Anterior cingulate cortex (tissue), 58 donors: ENCODE measurements at regions not wholly inside any gene's neighbourhood (a gene's known extent, or its start where the extent isn't known, plus 50 kb on each side); places are given as distances from the start of the nearest gene placed in this dataset.
"Not testable (repeated sequence)": the region's sequence is repeated elsewhere in the genome, so short reads cannot be mapped to it uniquely, and the experiment has no call there.

Experiments
- DNase-seq, 58 donors: peaks; one replicate each; lab custom pipeline; 2025; lab: John Stamatoyannopoulos, UW

DNA sequence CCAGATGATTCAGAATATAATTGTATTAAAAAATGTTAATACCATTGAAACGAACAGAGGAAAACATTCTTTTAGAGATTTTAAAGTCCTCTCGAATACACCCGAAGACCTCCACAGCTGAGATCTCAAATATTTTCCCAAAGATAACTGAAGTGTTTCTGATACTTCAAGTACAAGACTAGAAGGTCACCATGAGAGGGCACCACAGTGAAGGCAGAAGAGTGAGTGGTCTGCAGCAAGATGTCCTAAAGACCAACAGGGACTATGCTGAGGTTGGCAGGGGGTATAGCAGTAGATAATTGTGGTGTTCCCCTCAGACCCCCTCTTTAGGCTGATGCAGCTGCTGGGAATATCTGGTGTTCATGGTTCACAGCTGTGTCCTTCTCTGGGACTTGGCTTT is 156.5 kb downstream of the PDCD6IP start:
- no peak for DNase-seq

DNA sequence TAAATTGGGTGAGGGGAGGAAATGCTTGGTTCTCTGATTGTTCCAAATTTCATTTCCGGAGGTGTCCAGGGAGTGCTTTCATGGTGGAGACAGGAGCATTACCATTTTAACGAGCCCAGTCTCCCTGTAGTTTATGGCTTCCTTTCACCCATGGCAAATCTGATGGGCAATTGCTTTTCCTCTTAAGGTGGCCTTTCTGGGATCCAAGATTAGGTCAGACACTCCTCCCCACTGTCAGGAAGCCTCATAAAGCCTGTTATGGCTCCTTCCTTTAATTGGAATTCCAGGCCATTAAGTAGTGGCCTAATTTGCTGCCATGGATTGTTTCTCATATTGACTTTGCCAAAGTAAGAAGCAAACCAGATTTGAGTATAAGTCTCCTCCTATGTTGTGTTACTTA is 157.8 kb downstream of the PDCD6IP start:
- DNase-seq = no peak

DNA sequence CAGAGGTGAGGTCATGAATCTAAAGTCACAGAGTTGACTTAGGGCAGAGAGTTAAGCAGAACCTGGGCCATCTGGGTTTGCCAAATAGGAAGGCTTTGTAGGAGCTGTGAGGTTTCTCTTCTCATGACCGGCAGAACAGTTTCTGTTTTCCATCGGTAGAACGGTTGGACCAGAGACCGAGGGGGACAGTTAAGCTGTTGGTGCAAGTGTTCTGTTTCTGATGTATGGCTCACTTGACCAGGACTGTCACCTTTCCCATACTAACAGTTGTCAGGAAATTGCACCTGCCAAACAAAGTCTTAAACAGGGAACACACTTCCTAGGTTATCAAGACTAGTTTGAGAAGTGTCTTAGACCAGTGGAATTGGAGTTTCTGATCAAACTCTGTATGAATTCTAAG is 158.3 kb downstream of the PDCD6IP start:
- no peak for DNase-seq

DNA sequence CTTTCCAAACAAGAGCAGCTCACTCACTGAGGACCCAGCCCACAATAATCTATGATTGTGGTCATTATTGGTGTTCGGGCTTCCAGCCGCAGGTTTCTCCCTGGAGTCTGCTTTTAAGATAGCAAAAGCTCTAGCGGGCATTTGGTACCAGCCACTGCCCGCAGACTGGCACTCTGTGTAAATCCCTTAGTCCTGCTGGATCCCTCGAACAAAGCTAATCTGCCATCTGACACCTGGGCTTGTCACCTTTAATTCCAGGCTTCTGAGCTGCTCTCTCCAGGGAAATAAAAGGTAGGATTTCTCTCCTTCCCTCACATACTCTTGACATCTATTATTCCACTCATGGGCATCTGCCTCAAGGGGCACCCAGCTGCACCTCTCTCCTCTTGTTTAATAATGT is 158.7 kb downstream of the PDCD6IP start:
- DNase-seq = no peak

DNA sequence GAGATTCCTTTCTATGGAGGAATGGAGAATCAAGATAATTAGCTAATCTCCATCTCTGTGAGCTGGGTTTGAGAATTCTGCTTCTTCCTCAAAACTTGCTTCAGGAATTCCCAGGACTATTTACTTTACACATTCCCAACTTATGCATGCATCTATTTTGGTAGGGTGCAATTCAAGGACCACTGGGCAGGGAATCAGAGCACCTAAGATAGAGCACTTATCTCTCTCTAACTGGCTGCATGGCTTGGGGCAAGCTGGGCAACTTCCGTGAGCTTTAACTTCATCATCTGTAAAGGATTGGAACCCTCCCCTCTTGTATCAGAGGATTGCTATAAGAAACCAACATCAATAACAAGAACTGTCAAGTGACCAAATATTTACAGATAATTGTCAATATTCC is 160.2 kb downstream of the PDCD6IP start:
- DNase-seq = no peak

DNA sequence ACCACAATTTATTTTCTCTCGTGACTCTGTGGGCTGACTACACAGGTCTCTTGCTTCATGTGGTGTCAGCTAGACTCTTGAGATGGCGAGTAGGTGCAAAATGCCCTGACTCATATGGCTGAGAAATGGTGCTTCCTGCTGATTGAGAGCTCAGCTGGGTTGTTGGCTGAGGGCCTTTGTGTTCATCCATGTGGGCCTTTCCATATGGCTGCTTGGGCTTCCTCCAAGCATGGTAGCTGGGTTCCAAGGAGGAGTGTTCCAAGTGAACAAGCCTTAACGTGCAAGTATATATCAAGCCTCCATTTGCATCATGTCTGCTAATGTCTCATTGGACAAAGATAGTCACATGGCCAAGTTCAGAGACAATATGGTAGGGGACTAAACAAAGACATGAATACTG is 164.0 kb downstream of the PDCD6IP start:
- DNase-seq = peak in 3 of 58 donors; percentile 1 to 14 (median 2)

DNA sequence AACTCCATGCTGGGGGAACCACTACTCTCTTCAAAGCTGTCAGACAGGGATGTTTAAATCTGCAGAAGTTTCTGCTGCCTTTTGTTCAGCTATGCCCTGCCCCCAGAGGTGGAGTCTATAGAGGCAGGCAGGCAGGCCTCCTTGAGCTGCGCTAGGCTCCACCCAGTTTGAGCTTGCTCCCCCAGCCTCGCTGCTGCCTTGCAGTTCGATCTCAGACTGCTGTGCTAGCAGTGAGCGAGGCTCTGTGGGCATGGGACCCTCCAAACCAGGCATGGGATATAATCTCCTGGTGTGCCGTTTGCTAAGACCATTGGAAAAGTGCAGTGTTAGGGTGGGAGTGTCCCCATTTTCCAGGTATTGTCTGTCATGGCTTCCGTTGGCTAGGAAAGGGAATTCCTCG is 171.8 kb downstream of the PDCD6IP start:
- not testable (repeated sequence) for DNase-seq

DNA sequence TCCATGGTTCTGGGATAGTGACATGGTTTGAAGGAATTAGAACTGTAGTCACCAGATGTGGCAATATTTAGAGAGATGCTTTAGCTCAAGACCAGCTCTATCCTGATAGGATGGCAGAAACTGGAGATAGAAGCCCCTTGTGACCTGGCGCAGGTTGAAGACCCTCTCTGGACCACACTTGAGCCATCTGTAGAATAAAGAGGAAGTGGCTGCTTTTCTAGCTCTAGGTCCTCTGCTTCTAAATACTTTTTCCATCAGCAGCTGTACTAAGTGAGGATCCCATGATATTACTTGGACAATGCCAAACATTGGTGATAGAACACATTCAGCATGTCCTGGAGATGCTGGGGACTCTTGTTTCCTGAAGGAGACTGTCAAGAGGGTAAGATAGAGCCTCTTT is 172.6 kb downstream of the PDCD6IP start:
- DNase-seq = no peak

DNA sequence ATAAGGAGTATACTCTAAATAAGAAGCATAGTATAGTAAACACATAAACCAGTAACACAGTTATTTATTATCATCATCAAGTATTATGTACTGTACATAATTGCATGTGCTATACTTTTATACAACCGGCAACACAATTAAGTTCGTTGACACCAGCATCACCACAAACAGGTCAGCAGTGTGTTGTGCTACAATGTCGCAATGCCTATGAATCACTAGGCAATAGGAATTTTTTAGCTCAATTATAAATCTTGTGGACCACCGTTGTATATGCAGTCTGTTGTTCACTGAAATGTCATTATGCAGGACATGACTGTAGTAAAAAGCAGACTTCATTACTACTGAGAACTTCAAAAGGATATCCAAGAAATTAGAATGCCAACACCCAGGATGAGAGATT is 177.0 kb downstream of the PDCD6IP start:
- DNase-seq = no peak

DNA sequence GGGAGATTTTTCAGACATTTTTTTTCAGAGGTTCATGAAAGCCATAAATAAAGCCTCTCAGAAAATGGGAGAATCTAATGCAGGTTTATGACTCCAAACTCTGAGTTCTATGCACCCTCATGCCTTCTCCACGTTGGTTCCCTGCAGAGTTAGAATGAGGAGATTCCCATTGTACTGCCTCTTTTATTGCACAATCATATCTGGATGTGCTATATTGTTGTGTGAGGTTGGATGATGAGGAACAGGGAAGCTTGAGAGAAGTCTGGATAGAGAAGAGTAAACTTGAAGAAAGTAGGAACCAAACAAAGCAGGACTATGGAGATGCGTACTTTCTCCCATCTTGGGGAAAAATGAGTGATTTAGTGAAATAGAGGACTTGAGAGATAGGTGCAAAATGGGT is 178.8 kb downstream of the PDCD6IP start:
- no peak for DNase-seq

DNA sequence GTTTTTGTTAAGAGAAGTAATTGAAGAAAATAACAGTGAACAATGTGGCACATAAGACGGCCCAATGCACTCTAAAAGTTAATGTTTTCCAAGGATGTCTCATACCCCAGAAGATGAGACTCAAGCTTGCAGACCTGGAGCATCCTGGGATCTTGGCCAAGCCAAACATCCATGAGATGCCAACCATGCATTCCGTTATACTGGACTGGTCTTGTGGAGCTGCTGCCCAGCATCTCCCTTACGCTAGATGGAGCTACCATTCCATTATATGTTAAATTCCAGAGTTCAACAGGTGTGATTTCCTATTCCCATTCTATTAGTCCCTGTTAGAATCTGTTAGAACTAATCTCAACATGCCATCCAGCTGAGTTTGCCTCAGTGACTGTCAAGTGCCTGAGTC is 181.8 kb downstream of the PDCD6IP start:
- DNase-seq = no peak

DNA sequence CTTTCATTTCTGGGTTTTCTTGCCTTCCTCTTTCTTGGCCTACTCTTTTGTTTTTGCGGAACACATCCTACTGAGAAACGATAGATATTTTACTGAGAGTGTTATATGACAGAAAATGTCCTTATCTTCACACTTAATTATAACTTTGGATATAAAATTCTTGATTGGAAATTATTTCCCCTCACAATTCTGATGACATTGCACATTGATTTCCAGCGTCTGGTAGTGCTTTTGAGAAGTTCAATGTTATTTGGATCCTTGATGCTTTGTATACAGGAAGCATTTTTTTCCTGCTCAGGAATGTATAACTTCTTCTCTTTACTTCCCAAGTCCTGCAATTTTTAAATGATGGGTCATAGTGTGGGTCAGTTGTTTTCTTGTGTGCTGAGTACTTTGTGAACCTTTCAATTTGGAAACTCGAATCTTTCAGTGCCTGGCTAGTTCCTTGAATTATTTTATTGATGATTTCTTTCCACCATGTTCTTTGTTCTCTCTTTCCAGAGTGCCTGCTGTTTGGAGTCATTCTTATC is 183.9 kb downstream of the PDCD6IP start:
- no peak for DNase-seq

DNA sequence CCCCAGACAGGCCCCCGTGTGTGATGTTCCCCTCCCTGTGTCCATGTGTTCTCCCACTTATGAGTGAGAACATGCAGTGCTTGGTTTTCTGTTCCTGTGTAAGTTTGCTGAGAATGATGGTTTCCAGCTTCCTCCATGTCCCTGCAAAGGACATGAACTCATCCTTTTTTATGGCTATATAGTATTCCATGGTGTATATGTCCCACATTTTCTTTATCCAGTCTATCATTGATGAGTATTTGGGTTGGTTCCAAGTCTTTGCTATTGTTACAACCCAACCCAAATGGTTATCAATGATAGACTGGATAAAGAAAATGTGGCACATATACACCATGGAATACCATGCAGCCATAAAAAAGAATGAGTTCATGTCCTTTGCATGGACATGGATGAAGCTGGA is 184.5 kb downstream of the PDCD6IP start:
- not testable (repeated sequence) for DNase-seq

DNA sequence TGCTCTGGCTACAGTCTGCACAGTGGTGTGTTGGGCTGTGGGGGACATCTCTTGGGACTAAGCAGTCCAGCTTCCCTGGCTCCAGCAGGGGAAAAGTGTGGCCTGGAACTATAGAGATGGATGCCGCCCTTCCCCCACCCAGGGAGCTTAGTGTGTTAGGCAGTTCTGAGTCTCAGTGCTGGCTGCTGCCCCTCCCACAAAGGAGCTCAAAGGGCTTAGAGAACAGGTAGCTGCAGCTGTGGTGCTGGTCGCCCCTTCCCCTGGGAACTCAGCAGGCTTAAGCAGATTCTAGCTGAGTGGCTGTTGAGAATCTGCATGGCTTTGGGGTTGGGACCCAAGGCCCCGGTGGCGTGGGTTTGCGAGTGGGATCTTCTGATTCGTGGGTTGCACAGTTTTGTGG is 190.8 kb downstream of the PDCD6IP start:
- DNase-seq = no peak

DNA sequence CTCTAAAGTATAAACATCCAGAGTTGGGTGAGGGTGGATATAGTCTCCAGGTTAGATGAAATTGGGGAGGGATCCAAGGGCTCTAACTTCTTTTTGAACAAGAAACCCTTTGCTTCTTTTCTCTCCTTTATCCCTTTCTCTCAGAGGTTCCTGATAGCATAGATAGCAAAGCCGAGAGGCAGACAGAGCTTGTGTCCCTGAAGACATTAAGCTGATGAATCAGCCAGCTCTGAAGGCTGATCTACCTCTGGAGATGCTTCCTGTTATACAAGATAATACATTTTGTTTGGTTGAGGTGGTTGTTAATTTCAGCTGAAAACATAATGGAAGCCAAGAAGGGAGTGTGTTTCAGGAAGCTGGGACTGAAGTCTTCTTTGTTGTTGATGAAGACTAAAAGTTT is 193.2 kb downstream of the PDCD6IP start:
- DNase-seq = no peak

DNA sequence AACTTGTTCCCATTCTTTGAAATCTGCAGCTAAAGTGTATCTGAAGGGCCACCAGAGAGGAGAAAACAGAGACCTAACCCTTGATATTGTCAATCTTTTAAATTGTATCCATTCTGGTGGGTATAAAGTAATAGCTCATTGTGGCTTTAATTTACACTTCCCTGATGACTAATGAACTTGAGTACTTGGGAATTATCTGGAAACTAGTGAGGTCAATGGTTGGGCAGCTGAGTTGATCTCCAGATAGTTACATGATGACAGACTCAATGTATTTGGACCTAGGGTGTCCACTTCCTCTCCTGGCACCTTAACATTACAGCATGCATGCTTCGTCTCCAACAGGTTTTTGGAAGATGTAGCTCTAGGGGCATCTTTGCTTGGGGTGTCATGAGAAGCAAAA is 195.2 kb downstream of the PDCD6IP start:
- DNase-seq = no peak

DNA sequence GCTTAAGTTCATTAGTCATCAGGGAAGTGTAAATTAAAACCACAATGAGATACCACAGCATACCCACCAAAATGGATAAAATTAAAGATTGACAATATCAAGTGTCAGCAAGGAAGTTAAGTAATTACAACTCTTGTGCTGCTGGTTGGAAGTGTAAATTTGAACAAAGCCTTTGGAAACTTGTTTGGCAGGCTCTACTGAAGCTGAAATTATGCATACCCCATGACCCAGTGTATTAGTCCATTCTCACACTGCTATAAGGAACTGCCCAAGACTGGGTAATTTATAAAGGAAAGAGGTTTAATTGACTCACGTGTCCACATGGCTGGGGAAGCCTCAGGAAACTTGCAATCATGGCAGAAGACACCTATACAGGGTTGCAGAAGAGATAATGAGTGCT is 196.1 kb downstream of the PDCD6IP start:
- no peak for DNase-seq

DNA sequence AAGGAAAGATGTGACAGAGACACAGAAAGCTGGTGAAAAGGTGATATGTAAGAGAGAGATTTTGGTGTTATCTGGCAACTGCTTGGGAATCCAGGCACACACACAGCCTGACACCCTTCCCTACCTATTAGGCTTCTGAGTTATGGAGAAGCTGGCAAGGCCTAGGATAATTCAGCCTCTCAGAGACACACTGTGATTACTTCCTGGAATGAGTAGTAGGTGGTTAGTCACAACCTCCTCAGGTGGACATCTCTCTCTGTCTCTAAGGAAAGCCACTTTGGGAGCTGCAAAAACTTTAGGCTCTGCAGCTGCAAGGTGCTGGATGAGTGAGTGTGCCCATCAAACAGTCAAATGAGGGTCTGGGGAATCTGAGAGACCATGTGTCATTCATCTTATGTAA is 201.9 kb downstream of the PDCD6IP start:
- no peak for DNase-seq

DNA sequence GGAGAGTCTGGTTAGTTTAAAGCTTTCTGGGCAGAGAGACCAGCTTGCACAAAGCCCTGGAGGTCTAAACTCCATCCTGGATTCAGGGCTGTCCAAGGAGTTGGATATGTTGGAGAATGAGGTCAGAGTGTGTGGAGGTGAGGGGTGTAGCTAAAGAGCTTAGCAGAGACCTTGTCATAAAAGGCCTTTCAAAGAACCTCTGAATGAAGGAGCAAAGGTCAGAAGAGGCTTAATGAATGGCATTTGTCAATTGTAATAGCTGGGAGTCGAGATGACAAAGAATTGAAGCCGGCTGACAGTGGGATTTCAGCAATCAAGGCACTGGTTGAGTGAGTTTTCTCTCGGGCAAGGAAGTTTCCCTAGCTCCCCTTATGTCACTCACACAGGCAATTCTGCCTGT is 202.6 kb downstream of the PDCD6IP start:
- no peak for DNase-seq

DNA sequence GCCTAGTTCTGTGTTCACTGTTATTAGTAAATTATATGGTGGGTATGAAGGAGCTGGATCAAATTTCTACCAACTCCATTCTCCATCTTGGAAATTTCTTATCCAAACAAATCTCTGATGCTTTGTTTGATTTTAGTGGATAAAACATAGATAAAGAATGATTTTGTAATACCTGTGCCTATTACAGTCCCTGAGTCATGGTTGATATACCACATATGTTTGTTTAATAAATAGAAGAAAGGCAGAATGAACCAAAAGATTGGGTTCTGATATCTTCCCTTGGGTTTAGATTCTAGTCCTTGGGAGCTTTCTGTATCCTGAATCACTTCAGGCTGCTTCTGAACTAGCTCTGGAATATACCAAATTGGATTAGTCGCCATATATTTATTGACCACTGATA is 203.6 kb downstream of the PDCD6IP start:
- DNase-seq = no peak

DNA sequence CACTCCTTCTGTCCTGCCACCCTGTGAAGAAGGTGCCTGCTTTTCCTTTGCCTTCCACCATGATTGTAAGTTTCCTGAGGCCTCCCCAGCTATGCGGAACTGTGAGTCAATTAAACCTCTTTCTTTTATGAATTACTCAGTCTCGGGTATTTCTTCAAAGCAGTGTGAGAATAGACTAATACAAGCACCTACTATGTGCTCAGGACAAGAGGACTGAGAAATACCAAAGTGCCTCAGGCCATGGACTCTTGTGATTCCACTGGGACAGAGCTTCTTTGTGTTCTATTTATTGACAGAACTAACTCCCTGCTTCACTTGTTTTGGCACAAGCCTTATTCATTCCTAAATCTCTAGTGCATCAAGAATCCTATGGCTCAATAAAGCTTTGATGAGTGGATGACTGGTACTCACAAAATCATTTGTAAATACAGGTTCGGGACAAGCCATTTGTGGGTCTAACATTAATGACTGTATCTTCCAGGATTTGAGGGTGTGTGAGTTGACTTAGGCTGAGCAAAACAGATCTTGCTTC is 204.2 kb downstream of the PDCD6IP start:
- no peak for DNase-seq

DNA sequence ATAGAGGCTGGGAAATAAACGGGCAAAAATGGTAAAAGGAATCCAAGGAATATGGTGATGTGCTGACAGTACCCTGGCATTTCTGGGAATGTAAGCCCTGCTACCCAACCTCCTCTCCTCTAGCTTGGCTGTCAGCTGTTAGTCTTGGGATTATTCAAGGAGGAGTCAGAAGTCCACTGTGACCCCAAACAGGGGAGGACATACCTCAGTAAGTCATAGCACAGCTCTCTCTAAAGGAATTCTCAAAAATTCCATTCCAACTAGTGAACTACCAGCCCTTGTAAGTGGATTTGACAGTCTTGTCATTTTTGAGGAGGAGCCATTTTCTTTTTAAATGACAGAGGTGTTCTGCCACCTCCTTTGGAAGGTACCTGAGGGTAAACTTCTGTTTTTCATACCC is 207.5 kb downstream of the PDCD6IP start:
- no peak for DNase-seq

DNA sequence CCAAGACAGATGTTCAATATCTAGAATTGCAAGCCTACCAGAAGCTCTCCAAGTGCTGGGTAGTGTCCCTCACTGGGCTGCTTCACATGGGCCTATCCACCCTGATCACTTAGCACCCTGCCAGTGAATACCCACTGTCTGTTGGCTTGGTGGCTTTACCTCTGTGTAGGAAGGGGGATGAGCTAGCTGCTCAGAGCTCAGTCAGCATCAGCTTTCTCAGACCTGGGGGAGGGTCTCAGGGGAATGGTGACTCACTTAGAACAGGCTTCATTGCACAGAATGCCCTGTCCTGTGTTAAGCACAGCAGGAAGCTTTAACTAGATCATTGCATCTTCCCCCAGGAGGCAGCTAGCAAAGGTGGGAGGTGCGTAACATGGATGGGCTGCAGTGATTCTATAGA is 209.8 kb downstream of the PDCD6IP start:
- DNase-seq = no peak
